ENCODE measurements at regions not wholly inside any gene's neighbourhood (a gene's known extent, or its start where the extent isn't known, plus 50 kb on each side); places are given as distances from the start of the nearest gene placed in this dataset.
"Not testable (repeated sequence)": the region's sequence is repeated elsewhere in the genome, so short reads cannot be mapped to it uniquely, and the experiment has no call there.

DNA sequence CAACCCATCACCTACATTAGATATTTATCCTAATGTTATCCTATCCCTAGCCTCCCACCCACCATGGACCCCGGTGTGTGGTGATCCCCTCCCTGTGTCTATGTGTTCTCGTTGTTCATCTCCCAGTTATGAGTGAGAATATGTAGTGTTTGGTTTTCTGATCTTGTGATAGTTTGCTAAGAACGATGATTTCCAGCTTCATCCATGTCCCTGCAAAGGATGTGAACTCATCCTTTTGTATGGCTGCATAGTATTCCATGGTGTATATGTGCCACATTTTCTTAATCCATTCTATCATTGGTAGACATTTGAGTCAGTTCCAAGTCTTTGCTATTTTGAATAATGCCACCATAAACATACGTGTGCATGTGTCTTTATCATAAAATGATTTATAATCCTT is 185.3 kb downstream of the TTC6 start:
- not testable (repeated sequence) for H3K4me3 ChIP-seq (ENCODE audit: low read length); H2AFZ ChIP-seq (ENCODE audit: low read depth, low read length); H3K27me3 ChIP-seq (ENCODE audit: insufficient read depth, low read length); H3K9me3 ChIP-seq (ENCODE audit: low read length); H3K36me3 ChIP-seq (ENCODE audit: insufficient read depth, low read length); H3K4me1 ChIP-seq (ENCODE audit: insufficient read depth, low read length)

DNA sequence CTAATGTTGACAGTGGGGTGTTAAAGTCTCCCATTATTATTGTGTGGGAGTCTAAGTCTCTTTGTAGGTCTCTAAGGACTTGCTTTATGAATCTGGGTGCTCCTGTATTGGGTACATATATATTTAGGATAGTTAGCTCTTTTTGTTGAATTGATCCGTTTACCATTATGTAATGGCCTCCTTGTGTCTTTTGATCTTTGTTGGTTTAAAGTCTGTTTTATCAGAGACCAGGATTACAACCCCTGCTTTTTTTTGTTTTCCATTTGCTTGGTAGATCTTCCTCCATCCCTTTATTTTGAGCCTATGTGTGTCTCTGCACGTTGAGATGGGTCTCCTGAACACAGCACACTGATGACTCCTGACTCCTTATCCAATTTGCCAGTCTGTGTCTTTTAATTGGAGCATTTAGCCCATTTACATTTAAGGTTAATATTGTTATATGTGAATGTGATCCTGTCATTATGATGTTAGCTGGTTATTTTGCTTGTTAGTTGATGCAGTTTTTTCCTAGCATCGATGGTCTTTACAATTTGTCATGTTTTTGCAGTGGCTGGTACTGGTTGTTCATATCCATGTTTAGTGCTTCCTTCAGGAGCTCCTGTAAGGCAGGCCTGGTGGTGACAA is 188.9 kb downstream of the TTC6 start:
- not testable (repeated sequence) for H3K4me3 ChIP-seq (ENCODE audit: low read length); H3K4me1 ChIP-seq (ENCODE audit: insufficient read depth, low read length); H3K36me3 ChIP-seq (ENCODE audit: insufficient read depth, low read length); H3K27me3 ChIP-seq (ENCODE audit: insufficient read depth, low read length); H3K9me3 ChIP-seq (ENCODE audit: low read length); H2AFZ ChIP-seq (ENCODE audit: low read depth, low read length)

DNA sequence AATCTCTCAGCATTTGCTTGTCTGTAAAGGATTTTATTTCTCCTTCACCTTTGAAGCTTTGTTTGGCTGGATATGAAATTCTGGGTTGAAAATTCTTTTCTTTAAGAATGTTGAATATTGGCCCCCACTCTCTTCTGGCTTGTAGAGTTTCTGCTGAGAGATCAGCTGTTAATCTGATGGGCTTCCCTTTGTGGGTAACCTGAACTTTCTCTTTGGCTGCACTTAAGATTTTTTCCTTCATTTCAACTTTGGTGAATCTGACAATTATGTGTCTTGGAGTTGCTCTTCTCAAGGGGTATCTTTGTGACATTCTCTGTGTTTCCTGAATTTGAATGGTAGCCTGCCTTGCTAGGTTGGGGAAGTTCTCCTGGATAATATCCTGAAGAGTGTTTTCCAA is 189.4 kb downstream of the TTC6 start:
- H3K4me3 ChIP-seq (ENCODE audit: low read length); H3K4me1 ChIP-seq (ENCODE audit: insufficient read depth, low read length); H3K27me3 ChIP-seq (ENCODE audit: insufficient read depth, low read length): not testable (repeated sequence)

DNA sequence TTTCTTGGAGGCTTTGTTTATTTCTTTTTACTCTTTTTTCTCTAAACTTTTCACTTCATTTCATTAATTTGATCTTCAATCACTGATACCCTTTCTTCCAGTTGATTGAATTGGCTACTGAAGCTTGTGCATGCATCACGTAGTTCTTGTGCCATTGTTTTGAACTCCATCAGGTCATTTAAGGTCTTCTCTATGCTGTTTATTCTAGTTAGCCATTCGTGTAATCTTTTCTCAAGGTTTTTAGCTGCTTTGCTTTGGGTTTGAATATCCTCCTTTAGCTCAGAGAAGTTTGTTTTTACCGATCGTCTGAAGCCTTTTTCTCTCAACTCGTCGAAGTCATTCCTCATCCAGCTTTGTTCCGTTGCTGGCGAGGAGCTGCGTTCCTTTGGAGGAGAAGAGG is 189.9 kb downstream of the TTC6 start:
- H3K27me3 ChIP-seq (ENCODE audit: insufficient read depth, low read length); H3K4me1 ChIP-seq (ENCODE audit: insufficient read depth, low read length); H3K4me3 ChIP-seq (ENCODE audit: low read length); H3K36me3 ChIP-seq (ENCODE audit: insufficient read depth, low read length); H3K9me3 ChIP-seq (ENCODE audit: low read length); H2AFZ ChIP-seq (ENCODE audit: low read depth, low read length): not testable (repeated sequence)

More for the DNA sequence above, 189.4 kb downstream of the TTC6 start:
- H3K36me3 ChIP-seq (ENCODE audit: insufficient read depth, low read length); H2AFZ ChIP-seq (ENCODE audit: low read depth, low read length); H3K9me3 ChIP-seq (ENCODE audit: low read length): not testable (repeated sequence)

DNA sequence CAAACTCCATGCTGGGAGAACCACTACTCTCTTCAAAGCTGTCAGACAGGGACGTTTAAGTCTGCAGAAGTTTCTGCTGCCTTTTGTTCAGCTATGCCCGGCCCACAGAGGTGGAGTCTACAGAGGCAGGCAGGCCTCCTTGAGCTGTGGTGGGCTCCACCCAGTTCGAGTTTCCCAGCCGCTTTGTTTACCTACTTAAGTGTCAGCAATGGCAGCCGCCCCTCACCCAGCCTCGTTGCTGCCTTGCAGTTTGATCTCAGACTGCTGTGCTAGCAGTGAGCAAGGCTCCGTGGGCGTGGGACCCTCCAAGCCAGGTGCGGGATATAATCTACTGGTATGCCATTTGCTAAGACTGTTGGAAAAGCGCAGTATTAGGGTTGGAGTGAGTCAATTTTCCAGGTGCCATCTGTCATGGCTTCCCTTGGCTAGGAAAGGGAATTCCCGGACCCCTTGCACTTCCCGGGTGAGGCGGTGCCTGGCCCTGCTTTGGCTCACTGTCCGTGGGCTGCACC is 190.7 kb downstream of the TTC6 start:
- H2AFZ ChIP-seq (ENCODE audit: low read depth, low read length); H3K36me3 ChIP-seq (ENCODE audit: insufficient read depth, low read length); H3K4me3 ChIP-seq (ENCODE audit: low read length); H3K4me1 ChIP-seq (ENCODE audit: insufficient read depth, low read length); H3K9me3 ChIP-seq (ENCODE audit: low read length); H3K27me3 ChIP-seq (ENCODE audit: insufficient read depth, low read length): not testable (repeated sequence)

DNA sequence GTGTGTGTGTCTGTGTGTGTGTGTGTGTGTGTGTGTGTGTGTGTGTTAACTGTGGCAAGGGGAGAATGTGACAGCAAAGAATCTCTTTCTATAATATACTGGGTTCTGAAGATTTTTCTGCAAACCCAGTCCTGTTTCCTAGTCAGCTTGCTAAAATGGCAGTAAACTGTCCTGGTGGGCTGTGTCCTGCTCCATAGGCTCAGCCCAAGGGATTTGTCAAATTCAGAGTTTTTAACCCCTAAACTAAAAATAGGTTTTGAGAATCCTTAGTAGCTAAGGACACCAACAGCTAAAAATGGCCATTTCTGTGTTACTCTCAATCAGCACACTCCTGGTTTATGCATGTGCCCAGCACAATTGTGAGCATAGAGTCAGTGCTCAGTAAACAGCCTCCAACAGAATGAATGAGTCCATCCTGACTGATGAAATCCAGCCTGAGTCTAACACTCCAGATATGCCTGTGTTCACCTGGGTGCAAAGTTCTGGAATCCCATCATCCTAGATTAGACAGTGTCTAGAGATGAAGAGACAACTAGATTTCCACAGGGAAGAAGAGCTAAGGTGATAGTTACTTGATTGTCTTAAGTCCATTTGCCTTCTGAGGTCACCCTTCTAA is 192.6 kb downstream of the TTC6 start:
- no peaks in the 10 kb centered on the region for H3K4me1 ChIP-seq (ENCODE audit: insufficient read depth, low read length)
- no peak overlapping the region for H2AFZ ChIP-seq (ENCODE audit: low read depth, low read length)
- no peaks in the 10 kb centered on the region for H3K9me3 ChIP-seq (ENCODE audit: low read length)
- no peaks in the 10 kb centered on the region for H3K27me3 ChIP-seq (ENCODE audit: insufficient read depth, low read length)
- H3K4me3 ChIP-seq (ENCODE audit: low read length) = no peak overlapping the region
- H3K36me3 ChIP-seq (ENCODE audit: insufficient read depth, low read length) = no peaks in the 10 kb centered on the region

DNA sequence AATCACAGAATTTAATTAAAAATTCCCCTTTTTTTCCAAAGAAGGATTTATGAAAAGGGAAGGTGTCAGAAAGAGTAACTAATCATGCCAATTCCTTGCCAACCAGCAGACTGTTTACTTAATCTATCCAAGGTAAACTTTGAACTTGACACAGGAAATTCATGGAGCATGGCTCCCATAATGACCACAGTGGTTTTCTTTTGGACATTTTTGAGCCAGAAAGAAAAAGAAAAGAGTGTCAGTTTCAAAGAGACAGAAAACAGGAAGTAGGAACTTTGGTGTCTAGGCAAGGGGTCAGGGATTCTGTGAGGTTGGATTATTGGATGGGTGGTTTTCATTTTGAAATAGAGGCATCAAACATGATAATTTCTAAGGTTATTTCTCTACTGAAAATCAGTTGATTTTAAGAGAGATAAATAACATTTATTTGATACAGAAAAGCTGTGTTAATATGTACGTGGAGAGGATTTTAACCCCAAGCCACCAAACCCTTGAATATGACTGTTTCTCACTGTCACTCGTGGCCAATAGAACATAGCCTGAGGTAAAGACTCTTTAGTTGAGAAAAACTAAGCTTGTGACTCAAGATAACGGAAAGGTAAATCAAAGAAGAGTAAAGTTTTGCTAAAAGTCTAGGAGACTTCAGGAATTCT is 196.1 kb downstream of the TTC6 start:
- Histone ChIP-seq H3K4me1 (ENCODE audit: insufficient read depth, low read length) (no peaks in the 10 kb centered on the region), H3K27me3 (ENCODE audit: insufficient read depth, low read length) (no peaks in the 10 kb centered on the region), H3K9me3 (ENCODE audit: low read length) (no peaks in the 10 kb centered on the region), H3K36me3 (ENCODE audit: insufficient read depth, low read length) (no peaks in the 10 kb centered on the region), H3K4me3 (ENCODE audit: low read length) (no peak overlapping the region), H2AFZ (ENCODE audit: low read depth, low read length) (no peak overlapping the region)

DNA sequence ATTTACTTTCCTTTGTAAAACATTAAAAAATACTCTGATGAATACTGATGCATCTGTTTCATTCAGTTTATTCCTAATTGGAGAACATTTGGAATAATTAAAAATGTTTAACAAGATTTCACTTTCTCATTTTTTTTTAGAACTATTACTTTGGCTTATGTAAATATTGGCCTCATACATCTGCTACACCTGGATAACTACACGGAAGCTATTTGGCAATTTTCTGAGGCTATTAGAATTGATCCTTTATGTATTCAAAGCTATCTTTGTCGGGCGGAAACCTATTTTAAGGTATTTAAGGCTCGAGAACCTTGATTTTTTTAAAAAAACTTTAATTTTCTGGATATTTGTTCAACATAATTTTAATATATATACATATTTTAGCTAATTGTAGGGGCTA is 196.7 kb downstream of the TTC6 start:
- Histone ChIP-seq H3K4me1 (ENCODE audit: insufficient read depth, low read length) (no peaks in the 10 kb centered on the region), H3K27me3 (ENCODE audit: insufficient read depth, low read length) (no peaks in the 10 kb centered on the region), H3K4me3 (ENCODE audit: low read length) (no peak overlapping the region)

DNA sequence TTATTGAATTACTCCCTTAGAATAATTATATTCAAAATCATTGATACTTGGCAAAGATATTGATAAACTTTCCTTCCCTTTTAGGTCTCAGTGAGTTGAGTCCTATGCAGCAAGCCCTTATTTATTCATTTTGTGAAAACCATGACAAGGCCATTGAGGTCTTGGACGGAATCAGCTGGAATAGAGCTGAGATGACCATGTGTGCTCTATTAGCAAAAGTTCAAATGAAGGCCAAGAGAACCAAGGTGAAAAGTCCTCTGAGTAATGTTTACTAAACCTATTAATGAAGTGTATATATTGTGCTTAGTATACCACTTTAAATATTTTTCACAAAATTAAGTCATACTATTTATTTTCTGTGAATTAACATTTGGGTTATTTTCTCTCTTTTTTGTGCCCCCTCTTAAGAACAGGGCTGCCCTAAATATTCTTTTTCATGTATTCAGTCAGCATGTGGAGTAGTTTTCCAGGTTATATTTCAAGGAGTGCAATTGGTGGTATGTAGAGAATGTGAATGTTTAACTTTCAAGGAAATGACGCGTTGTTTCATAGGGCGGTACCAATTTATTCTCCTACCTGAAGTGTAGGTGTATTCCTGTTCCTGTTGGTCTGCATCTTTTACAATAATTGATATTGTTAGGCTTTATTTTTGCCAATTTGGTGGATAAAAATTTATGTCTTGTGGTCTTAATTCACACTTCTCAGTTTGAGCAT is 201.4 kb downstream of the TTC6 start:
- H3K27me3 ChIP-seq (ENCODE audit: insufficient read depth, low read length) = no peaks in the 10 kb centered on the region
- H3K36me3 ChIP-seq (ENCODE audit: insufficient read depth, low read length) = no peaks in the 10 kb centered on the region
- H3K4me1 ChIP-seq (ENCODE audit: insufficient read depth, low read length) = no peaks in the 10 kb centered on the region
- no peaks in the 10 kb centered on the region for H3K9me3 ChIP-seq (ENCODE audit: low read length)
- no peak overlapping the region for H3K4me3 ChIP-seq (ENCODE audit: low read length)
- no peak overlapping the region for H2AFZ ChIP-seq (ENCODE audit: low read depth, low read length)

More for the DNA sequence above, 196.7 kb downstream of the TTC6 start:
- Histone ChIP-seq H2AFZ (ENCODE audit: low read depth, low read length) (no peak overlapping the region), H3K9me3 (ENCODE audit: low read length) (no peaks in the 10 kb centered on the region), H3K36me3 (ENCODE audit: insufficient read depth, low read length) (no peaks in the 10 kb centered on the region)

DNA sequence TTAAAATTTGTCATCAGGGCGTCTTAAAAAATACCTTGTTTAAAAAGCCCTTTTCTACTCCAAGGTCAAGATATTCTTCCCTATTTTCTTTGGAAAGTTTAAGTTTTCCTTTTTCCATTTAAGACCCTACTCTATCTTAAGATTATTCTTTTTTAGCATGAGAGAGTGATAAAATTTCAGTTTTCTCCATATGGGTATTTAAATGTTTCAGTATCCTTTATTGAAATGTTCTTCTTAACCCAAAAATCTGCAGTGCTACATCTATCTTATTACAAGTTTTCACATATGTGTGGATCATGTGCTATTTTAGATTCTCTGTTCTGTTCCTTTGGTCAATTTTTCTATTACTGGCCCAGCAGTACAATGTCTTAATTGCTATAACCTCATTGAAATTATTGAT is 202.2 kb downstream of the TTC6 start:
- Histone ChIP-seq H3K27me3 (ENCODE audit: insufficient read depth, low read length) (no peaks in the 10 kb centered on the region), H3K36me3 (ENCODE audit: insufficient read depth, low read length) (no peaks in the 10 kb centered on the region), H3K4me3 (ENCODE audit: low read length) (no peak overlapping the region), H2AFZ (ENCODE audit: low read depth, low read length) (no peak overlapping the region), H3K4me1 (ENCODE audit: insufficient read depth, low read length) (no peaks in the 10 kb centered on the region), H3K9me3 (ENCODE audit: low read length) (no peaks in the 10 kb centered on the region)

DNA sequence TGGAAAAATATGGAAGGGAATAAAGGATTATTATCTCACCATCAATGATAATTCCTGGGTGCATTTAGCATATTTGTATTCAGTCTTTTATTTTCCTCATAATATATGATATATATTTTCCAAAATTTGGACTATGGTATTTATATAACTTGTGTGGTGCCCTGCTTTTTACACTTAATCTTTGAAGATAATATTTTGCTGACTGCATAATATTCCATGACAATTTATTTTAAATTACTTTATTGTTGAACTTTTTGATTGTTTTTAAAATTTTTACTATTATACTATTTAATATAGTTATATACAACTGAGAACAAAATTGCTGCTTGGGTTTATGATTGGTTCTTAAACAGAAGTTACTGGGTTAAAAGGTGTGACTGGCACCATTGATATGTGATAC is 212.3 kb downstream of the TTC6 start:
- H3K4me3 ChIP-seq (ENCODE audit: low read length) = no peak overlapping the region
- H3K9me3 ChIP-seq (ENCODE audit: low read length) = no peaks in the 10 kb centered on the region
- peaks cover 4% of the 10 kb centered on the region for H3K4me1 ChIP-seq (ENCODE audit: insufficient read depth, low read length)
- no peaks in the 10 kb centered on the region for H3K36me3 ChIP-seq (ENCODE audit: insufficient read depth, low read length)
- no peak overlapping the region for H2AFZ ChIP-seq (ENCODE audit: low read depth, low read length)
- H3K27me3 ChIP-seq (ENCODE audit: insufficient read depth, low read length) = no peaks in the 10 kb centered on the region

DNA sequence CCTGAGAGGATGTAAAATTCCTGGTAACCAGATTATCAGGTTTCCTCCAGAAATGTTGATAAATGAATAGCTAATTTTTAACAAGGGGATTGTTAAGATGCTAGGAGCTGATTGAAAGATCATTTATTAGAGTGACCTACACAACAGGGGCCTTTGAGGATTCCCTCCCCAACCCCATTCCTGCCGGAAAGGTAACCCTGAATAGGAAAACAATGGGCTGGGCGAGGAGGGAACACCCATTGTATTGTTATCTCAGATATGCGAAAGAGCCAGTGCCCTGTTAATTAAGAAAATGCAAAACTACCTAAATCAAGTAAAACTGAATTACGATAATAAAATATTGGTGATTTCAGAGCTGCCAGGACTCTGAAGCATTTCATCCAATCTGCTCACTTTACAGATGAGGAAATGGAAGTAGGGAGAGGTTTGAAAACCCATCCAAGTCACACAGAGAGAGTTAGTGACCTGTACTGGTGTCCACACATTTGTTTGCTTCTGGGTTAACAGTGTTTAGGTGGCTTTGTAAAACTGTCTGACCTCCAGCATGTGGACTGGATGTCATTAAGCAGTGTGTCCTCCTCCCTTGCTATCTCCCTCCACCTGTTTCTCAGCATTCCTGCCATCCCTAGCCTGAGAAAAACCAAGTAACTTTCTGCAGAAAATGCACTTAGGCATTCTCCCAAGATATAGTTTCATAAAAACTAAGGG is 214.8 kb downstream of the TTC6 start:
- Histone ChIP-seq H3K9me3 (ENCODE audit: low read length) (no peaks in the 10 kb centered on the region), H3K4me1 (ENCODE audit: insufficient read depth, low read length) (peaks cover 4% of the 10 kb centered on the region), H3K4me3 (ENCODE audit: low read length) (no peak overlapping the region), H3K36me3 (ENCODE audit: insufficient read depth, low read length) (no peaks in the 10 kb centered on the region), H2AFZ (ENCODE audit: low read depth, low read length) (no peak overlapping the region), H3K27me3 (ENCODE audit: insufficient read depth, low read length) (no peaks in the 10 kb centered on the region)

DNA sequence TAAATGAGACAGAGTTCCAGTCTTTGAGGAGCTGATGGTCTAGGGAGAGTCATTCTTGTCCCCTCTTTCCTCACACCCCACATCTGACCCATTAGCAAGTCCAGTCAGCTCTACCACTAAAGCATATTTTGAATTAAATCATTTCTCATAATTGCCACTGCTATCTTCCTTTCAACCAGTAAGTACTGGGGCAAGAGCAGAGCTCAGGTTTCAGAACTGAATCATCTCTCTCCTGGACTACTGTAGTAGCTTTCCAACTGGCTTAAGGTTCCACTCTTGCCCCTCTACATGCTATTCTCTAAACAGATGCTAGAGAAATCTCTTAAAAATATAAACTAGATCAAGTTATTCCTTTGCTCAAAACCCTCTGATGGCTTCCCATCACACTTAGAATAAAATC is 218.3 kb downstream of the TTC6 start:
- Histone ChIP-seq H3K4me1 (ENCODE audit: insufficient read depth, low read length) (peaks cover 5% of the 10 kb centered on the region), H3K9me3 (ENCODE audit: low read length) (no peaks in the 10 kb centered on the region), H3K36me3 (ENCODE audit: insufficient read depth, low read length) (no peaks in the 10 kb centered on the region), H3K27me3 (ENCODE audit: insufficient read depth, low read length) (no peaks in the 10 kb centered on the region), H2AFZ (ENCODE audit: low read depth, low read length) (no peak overlapping the region), H3K4me3 (ENCODE audit: low read length) (no peak overlapping the region)

Measured in neuron (in vitro differentiated cells).